Mammary epithelial cell (primary cell): ENCODE measurements at regions not wholly inside any gene's neighbourhood (a gene's known extent, or its start where the extent isn't known, plus 50 kb on each side); places are given as distances from the start of the nearest gene placed in this dataset.

Experiments
- EZH2 ChIP-seq: IDR thresholded peaks from 2 replicates; pipeline ENCODE4 v1.6.1; 2012; ENCODE audit warnings: low read length, inconsistent platforms, borderline replicate concordance
- TF ChIP-seq, protein P1 (sequence below), 2 donors: IDR thresholded peaks in 1 of 2; conservative IDR thresholded peaks in 1 of 2; 2 replicates each; pipeline ENCODE4 v1.5.1; 2011 to 2012; ENCODE audit warnings: inconsistent platforms in 2 of 2, low read length in 2 of 2, mild to moderate bottlenecking in 2 of 2, control low read depth in 1 of 2, low read depth in 1 of 2; ENCODE audit not compliant: insufficient read depth in 1 of 2; ENCODE audit errors: extremely low read depth in 1 of 2

DNA sequence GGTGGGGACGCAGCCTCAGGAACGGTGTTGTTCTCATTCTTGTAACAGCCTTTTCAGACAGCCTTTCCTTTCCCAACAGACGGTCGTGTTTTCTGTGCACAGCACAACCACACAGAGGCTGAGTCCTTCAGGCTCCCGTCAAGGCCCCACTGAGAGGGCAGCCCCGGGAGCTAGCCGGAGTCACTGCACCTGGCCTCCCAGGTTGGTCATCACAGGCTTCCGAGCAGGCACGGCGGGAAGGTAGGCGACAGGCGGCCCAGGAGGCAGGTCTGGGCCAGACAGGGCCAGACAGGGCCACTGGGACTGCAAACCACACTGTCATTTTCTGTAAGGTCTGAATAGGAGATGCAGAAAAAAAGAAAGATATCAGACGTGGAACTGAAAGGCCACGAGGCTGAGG lies 570.8 kb downstream of the GALR1 start:
- TF ChIP-seq, protein P1, sequence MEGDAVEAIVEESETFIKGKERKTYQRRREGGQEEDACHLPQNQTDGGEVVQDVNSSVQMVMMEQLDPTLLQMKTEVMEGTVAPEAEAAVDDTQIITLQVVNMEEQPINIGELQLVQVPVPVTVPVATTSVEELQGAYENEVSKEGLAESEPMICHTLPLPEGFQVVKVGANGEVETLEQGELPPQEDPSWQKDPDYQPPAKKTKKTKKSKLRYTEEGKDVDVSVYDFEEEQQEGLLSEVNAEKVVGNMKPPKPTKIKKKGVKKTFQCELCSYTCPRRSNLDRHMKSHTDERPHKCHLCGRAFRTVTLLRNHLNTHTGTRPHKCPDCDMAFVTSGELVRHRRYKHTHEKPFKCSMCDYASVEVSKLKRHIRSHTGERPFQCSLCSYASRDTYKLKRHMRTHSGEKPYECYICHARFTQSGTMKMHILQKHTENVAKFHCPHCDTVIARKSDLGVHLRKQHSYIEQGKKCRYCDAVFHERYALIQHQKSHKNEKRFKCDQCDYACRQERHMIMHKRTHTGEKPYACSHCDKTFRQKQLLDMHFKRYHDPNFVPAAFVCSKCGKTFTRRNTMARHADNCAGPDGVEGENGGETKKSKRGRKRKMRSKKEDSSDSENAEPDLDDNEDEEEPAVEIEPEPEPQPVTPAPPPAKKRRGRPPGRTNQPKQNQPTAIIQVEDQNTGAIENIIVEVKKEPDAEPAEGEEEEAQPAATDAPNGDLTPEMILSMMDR (conservative IDR thresholded peaks at IDR 0.05 in 1 of 2, IDR thresholded peaks at IDR 0.05 in 1 of 2; ENCODE audit: extremely low read depth in 1 of 2, insufficient read depth in 1 of 2, low read depth in 1 of 2, low read length in 2 of 2), result no peak
- TF ChIP-seq EZH2, result no peak
